PC-9 (cell line): ENCODE measurements at regions not wholly inside any gene's neighbourhood (a gene's known extent, or its start where the extent isn't known, plus 50 kb on each side); places are given as distances from the start of the nearest gene placed in this dataset.

Experiments used
- EZH2 ChIP-seq: fragments of 200-600 bp; sonication (generic); IDR thresholded peaks from 2 replicates; pipeline ENCODE4 v1.8.0; 2017; ENCODE audit warnings: antibody characterized with exemption, low read depth
- TF ChIP-seq, protein P1 (sequence below): fragments of 200-600 bp; sonication (generic); conservative IDR thresholded peaks from 2 replicates; pipeline ENCODE4 v1.6.1; 2017; ENCODE audit warnings: mixed run types, antibody characterized with exemption, mild to moderate bottlenecking, moderate library complexity

DNA sequence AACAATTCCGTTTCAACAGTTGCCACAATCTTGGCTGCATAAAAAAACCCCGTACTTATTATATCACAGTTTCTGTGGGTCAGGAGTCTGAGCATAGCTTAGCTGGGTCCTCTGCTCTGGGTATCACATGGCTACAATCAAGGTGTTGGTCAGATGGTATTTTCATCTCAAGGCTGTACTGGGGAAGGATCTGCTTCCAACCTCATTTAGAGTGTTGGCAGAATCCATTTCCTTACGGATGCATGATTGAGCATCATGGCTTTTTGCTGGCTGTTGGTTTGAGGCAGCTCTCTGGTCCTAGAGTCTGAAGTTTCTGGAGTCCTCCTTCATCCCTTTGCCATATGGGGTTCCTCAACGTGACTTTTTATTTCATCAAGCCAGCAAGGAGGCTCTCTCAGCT, 177.0 kb downstream of the HAPSTR1 start:
- no peak for TF ChIP-seq EZH2
- TF ChIP-seq, protein P1, sequence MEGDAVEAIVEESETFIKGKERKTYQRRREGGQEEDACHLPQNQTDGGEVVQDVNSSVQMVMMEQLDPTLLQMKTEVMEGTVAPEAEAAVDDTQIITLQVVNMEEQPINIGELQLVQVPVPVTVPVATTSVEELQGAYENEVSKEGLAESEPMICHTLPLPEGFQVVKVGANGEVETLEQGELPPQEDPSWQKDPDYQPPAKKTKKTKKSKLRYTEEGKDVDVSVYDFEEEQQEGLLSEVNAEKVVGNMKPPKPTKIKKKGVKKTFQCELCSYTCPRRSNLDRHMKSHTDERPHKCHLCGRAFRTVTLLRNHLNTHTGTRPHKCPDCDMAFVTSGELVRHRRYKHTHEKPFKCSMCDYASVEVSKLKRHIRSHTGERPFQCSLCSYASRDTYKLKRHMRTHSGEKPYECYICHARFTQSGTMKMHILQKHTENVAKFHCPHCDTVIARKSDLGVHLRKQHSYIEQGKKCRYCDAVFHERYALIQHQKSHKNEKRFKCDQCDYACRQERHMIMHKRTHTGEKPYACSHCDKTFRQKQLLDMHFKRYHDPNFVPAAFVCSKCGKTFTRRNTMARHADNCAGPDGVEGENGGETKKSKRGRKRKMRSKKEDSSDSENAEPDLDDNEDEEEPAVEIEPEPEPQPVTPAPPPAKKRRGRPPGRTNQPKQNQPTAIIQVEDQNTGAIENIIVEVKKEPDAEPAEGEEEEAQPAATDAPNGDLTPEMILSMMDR = no peak
